Pulmonary artery endothelial cell (primary cell): ENCODE measurements at regions not wholly inside any gene's neighbourhood (a gene's known extent, or its start where the extent isn't known, plus 50 kb on each side); places are given as distances from the start of the nearest gene placed in this dataset.
"Not testable (repeated sequence)": the region's sequence is repeated elsewhere in the genome, so short reads cannot be mapped to it uniquely, and the experiment has no call there.

ENCODE experiments used
- DNase-seq: peaks from one replicate; pipeline ENCODE4 v3.0.0-alpha.2; 2011; ENCODE audit warnings: low read depth, low spot score

GRCh38 chr13:79887278-79887677, 406.3 kb downstream of the NDFIP2 start:
- not testable (repeated sequence) for DNase-seq

DNA sequence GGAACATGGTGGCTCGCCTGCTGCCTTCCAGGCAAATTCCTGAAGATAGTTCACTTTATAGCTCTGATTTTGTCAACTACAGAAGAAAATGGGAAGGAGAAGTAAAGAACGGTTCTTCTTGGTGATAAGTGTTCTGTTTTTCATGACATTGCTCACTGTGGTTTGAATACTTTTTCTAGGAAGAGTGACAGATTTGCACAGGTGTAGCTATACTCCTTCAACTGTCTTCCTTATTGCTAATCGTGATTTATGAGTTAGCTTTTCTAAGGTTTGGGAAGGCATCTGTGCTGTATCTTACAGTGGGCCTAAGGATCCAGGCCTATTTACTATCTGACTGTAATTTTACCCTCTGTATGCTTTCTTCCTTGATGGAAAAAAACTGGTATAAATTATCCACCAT, 405.6 kb downstream of the NDFIP2 start:
- no peak for DNase-seq

DNA sequence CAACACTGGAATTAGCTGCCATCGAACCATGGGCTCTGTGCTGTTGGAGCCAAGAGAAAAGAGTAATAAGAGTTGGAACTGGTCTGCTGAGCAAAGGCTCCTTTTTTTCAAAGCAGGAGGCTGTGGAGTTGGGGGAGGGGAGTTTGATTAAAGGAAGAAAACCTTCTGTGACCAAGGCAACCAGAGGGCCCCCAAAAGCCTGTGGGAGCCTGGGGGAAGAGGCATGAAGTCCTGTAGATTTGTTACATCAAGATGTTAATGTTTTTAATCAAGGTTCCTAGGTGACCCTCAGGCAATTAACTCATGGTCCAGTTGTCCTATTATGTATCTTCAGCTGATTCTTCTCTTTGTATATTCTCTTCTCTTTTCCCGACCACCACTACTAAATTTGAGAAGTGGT, 403.9 kb downstream of the NDFIP2 start:
- no peak for DNase-seq

DNA sequence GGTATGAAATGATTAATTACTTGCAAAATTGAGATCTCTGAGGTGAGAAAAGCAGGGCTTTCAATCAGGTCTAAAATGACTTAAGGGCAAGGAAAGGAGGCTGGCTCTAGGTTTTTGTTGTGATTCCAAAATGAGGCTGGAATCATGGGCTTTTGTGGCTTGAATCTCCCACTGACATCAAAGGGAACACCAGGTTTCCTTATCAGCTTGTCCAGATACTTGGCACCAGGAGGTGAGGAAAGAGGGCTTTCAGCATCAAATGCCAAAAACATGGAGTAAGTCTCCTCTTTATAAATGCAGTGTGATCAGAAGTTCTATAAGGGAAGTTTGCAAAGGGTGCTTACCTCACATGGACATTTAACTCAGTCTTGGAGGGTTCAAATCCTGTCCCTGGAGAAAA, 402.3 kb downstream of the NDFIP2 start:
- no peak for DNase-seq

GRCh38 chr13:79880818-79881217, 399.9 kb downstream of the NDFIP2 start:
- no peak for DNase-seq

GRCh38 chr13:79874396-79875360, 393.7 kb downstream of the NDFIP2 start:
- DNase-seq = no peak

- no peak for DNase-seq
These were observed 390.6 kb downstream of the NDFIP2 start for GRCh38 chr13:79871594-79871993.

DNA sequence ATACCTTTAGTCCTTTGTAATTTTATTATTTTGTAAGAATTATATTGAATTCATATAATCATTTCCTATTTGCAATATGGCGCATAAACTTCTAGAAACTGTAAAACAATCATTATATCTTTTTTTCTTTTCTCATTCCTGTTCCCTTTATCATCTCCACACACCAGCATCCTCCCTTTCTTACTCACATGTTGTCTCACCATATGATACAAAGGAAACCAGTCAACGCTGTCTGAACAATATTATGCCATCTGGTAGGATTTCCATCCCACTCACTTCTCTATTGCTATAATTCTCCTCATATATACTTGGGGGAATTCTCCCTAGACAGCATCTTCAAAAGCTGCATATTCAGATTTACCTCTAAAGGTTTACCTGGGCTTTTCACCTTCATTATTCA, 389.8 kb downstream of the NDFIP2 start:
- no peak for DNase-seq

DNA sequence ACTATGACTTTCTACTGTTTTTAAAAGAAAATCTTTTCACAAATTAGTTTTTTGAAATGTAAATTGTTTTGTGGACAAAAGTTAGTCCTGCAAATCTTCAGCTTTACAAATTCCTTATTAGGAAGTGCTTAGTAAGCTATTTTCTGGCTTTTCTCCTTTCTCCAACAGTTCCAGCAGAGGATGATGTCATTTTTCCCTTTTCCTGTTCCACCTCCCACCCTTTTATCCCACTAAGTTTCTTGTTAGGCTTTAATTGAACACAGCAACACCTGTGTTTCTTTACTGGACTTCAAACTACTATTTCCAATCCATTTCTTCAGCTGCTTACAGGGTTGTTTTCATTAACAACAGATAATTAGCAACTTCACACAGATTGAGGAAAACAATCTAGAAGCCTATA, 389.2 kb downstream of the NDFIP2 start:
- DNase-seq = peak; percentile 8

DNA sequence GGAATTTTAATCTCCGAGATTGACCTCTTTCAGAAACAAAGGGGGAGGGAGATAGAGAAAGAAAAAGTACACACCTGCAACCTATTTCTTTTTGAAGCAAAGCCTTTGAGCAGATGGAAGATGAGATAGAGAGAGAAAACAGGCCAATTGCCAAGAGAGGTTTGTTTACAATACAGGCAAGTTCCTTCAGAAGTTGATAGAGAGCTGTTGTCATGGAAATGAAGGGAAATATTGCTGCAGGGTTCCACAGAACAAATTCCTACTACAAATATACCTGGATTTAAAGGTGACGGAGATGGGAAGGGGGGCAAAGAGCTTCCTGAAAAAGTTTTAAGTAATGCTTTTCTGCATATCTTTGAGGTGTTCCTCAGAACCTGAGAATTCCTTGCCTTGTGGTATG, 388.4 kb downstream of the NDFIP2 start:
- peak; percentile 40 for DNase-seq

- no peak for DNase-seq
These were observed 386.3 kb downstream of the NDFIP2 start for GRCh38 chr13:79867254-79867653.

DNA sequence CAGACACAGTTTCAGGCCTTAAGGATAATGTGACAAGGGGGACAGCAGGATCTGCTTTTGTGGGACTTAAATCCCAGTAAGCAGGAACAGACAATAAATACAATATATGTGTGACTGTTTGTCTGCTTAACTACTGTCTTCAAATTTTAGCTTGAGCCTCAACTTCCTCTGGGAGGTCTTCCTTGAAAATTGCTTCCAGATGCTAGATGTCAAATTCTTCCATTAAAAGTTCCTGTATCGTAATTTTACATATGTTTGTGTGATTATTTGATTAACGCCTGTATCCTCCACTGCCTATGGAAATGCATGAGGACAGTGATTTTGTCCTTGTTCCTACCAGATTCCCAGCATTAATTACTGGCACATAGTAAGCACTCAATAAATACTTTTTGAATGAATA, 385.5 kb downstream of the NDFIP2 start:
- DNase-seq = no peak

GRCh38 chr13:79862515-79862914, 381.6 kb downstream of the NDFIP2 start:
- no peak for DNase-seq

GRCh38 chr13:79861731-79862130, 380.8 kb downstream of the NDFIP2 start:
- DNase-seq = no peak

GRCh38 chr13:79860791-79861190, 379.8 kb downstream of the NDFIP2 start:
- DNase-seq = no peak

DNA sequence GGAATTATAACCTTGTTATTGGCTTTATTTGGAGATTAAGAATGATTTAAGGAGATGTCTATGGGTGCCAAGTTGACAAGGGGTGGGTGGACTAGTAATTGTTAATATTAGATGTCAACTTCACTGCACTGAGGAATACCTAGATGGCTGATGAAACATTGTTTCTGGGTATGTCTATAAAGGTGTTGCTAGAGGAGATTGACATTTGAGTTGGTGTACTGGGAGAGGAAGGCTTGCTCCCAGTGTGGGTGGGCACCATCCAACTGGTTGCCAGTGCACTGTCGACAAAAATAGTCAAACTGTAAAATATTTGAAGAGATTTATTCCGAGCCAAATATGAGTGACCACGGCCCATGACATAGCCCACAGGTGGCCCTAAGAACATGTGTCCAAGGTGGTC, 378.8 kb downstream of the NDFIP2 start:
- no peak for DNase-seq

DNA sequence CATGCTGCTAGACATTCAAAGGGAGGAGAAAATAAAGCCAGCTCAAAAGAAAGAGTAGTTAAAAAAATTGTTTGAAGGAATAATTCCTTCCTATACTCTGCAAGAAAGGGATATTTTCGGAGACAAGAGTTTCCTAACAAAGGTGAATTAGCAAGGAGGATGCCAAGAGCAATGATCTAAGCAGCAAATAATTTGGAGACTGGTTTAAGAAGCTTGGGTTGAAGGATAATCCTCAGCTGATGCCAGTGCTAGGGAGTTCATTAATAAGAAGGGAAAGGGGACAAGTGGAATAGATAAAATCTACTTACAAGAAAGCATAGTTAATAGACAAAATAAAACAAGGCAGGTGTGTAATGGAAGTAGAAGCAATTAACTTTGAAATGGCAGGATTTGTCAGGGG, 372.3 kb downstream of the NDFIP2 start:
- no peak for DNase-seq

- no peak for DNase-seq
These were observed 370.4 kb downstream of the NDFIP2 start for GRCh38 chr13:79851318-79851717.

DNA sequence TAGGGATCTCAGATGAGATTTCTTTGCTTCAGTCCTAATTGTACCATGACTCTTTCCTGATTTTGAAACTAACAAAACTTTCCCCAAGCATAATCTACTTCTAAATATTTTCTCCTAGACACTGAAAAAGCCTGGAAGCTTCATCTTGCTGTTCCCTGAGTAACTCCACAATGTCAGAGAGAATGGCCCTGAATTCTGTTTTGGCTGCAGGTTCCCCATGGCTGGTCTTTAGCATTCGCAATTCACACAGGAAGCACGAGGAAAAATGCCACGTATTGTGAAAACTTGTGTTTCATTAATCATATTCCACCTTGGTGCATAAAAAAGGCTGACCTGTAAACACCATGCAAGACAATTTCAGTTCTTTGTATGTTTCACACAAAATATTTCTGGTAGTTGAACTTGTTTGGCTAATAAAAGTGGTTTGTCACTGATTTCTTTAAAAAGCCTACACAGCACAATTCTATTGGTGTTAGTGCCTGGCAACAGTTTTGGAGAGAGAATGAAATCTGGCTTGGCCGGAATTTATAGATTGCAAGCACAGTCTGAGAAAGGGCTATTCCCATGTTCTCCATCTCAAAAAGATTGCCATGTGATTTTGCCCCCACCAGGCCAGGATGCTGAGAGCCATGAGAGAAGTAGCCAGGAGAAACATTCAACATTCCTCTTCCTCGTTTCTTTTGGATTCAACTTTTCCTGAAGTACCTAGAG, 367.1 kb downstream of the NDFIP2 start:
- DNase-seq = no peak

- no peak for DNase-seq
These were observed 365.4 kb downstream of the NDFIP2 start for GRCh38 chr13:79846386-79846785.

- no peak for DNase-seq
These were observed 356.9 kb downstream of the NDFIP2 start for GRCh38 chr13:79837741-79838450.

- not testable (repeated sequence) for DNase-seq
These were observed 355.2 kb downstream of the NDFIP2 start for GRCh38 chr13:79836121-79836520.
